SK-N-SH (cell line): ENCODE measurements at regions not wholly inside any gene's neighbourhood (a gene's known extent, or its start where the extent isn't known, plus 50 kb on each side); places are given as distances from the start of the nearest gene placed in this dataset.

Experiments used
- CTCF ChIA-PET: fragments of 300-600, 350-600 bp; formaldehyde crosslinking; extraction: SDS; loops from one replicate; lab custom pipeline; 2021; lab: Yijun Ruan, JAX
- POLR2A ChIA-PET: fragments of 350-600 bp; sonication (Branson Sonifier 250); formaldehyde crosslinking; extraction: SDS; loops from one replicate; lab custom pipeline; 2020; ENCODE audit warnings: antibody characterized with exemption, inconsistent platforms; lab: Yijun Ruan, JAX
- DNase-seq: peaks from one replicate; pipeline ENCODE4 v3.0.0; 2012
- H2AFZ ChIP-seq: fragments of 200-600 bp; sonication (generic); 2 replicates; pipeline ENCODE4 v1.8.1; 2016; ENCODE audit warnings: antibody characterized with exemption, mild to moderate bottlenecking, low read depth
- H3F3A ChIP-seq: fragments of 200-600 bp; sonication (generic); replicated peaks from 2 replicates; pipeline ENCODE3; 2016; ENCODE audit warnings: antibody characterized with exemption, mild to moderate bottlenecking; ENCODE audit not compliant: insufficient read depth
- H3K27ac ChIP-seq, 2 experiments: fragments of 200-500 bp in 1 of 2; fragments of 200-600 bp in 1 of 2; sonication (Bioruptor generic) in 1 of 2; sonication (generic), shearing (Covaris generic) in 1 of 2; 2 replicates each; pipeline versions ENCODE4 v1.5.1 to v1.6.1; 2014 to 2016; ENCODE audit warnings: low read depth in 2 of 2, inconsistent platforms in 1 of 2, low read length in 1 of 2, mild to moderate bottlenecking in 1 of 2, mixed read lengths in 1 of 2
- H3K27me3 ChIP-seq: fragments of 200-600 bp; sonication (generic), shearing (Covaris generic); 2 replicates; pipeline ENCODE4 v1.6.1; 2016; ENCODE audit warnings: mixed run types; ENCODE audit not compliant: insufficient read depth
- H3K36me3 ChIP-seq, 2 experiments: fragments of 200-500 bp in 1 of 2; fragments of 200-600 bp in 1 of 2; sonication (Bioruptor generic) in 1 of 2; sonication (generic) in 1 of 2; replicated peaks in 1 of 2; 2 replicates each; pipeline versions ENCODE3 to v1.5.1; 2014 to 2016; ENCODE audit warnings: low read length in 1 of 2, mild to moderate bottlenecking in 1 of 2; ENCODE audit not compliant: insufficient read depth in 2 of 2, control insufficient read depth in 1 of 2
- H3K4me1 ChIP-seq, 2 experiments: fragments of 200-500 bp in 1 of 2; fragments of 200-600 bp in 1 of 2; sonication (Bioruptor generic) in 1 of 2; sonication (generic), shearing (Covaris generic) in 1 of 2; 2 replicates each; pipeline versions ENCODE4 v1.5.1 to v1.6.1; 2014 to 2016; ENCODE audit warnings: low read depth in 1 of 2, low read length in 1 of 2, mixed run types in 1 of 2; ENCODE audit not compliant: insufficient read depth in 2 of 2, control insufficient read depth in 1 of 2
- H3K4me2 ChIP-seq: fragments of 200-600 bp; sonication (generic), shearing (Covaris generic); 2 replicates; pipeline ENCODE4 v1.6.1; 2017; ENCODE audit warnings: mixed run types
- H3K4me3 ChIP-seq, 2 experiments: fragments of 200-500 bp in 1 of 2; fragments of 200-600 bp in 1 of 2; sonication (Bioruptor generic) in 1 of 2; sonication (generic), shearing (Covaris generic) in 1 of 2; 2 replicates each; pipeline versions ENCODE4 v1.5.1 to v1.8.1; 2014 to 2016; ENCODE audit warnings: low read depth in 2 of 2, inconsistent platforms in 1 of 2, low read length in 1 of 2, mild to moderate bottlenecking in 1 of 2, mixed read lengths in 1 of 2, moderate library complexity in 1 of 2
- H3K79me2 ChIP-seq: fragments of 200-600 bp; sonication (generic); 2 replicates; pipeline ENCODE4 v1.8.1; 2017; ENCODE audit warnings: mild to moderate bottlenecking; ENCODE audit not compliant: insufficient read depth
- H3K9ac ChIP-seq: fragments of 200-600 bp; sonication (generic); 2 replicates; pipeline ENCODE4 v1.6.1; 2017; ENCODE audit warnings: mixed run types
- H3K9me2 ChIP-seq: fragments of 200-600 bp; sonication (generic); 2 replicates; pipeline ENCODE4 v1.6.1; 2017; ENCODE audit warnings: mixed run types
- H3K9me3 ChIP-seq: fragments of 200-600 bp; sonication (generic); 2 replicates; pipeline ENCODE4 v1.6.1; 2017; ENCODE audit warnings: mixed run types, mild to moderate bottlenecking, moderate library complexity
- H4K20me1 ChIP-seq: fragments of 200-600 bp; sonication (generic); 2 replicates; pipeline ENCODE4 v1.6.1; 2017; ENCODE audit warnings: mild to moderate bottlenecking, mixed run types; ENCODE audit not compliant: insufficient read depth
- CHD2 ChIP-seq: fragments of 150-350 bp; IDR thresholded peaks from 2 replicates; pipeline ENCODE4 v1.6.1; 2018; ENCODE audit warnings: low read length; ENCODE audit not compliant: partially characterized antibody
- FOSL2 ChIP-seq: IDR thresholded peaks from 2 replicates; pipeline ENCODE4 v1.4.0; 2012; ENCODE audit warnings: low read depth, mild to moderate bottlenecking, moderate library complexity, borderline replicate concordance
- FOXM1 ChIP-seq: IDR thresholded peaks from 2 replicates; pipeline ENCODE4 v1.4.0; 2012; ENCODE audit warnings: low read depth, mild to moderate bottlenecking
- GABPA ChIP-seq: IDR thresholded peaks from 2 replicates; pipeline ENCODE4 v1.4.0; 2012; ENCODE audit warnings: low read depth, mild to moderate bottlenecking
- MEF2A ChIP-seq: IDR thresholded peaks from 2 replicates; pipeline ENCODE4 v1.4.0; 2012; ENCODE audit warnings: low read depth, borderline replicate concordance
- MXI1 ChIP-seq: IDR thresholded peaks from 2 replicates; pipeline ENCODE4 v1.6.1; 2012; ENCODE audit warnings: mild to moderate bottlenecking, low read depth, low read length, improper control_type of control experiment
- NFIC ChIP-seq: IDR thresholded peaks from 2 replicates; pipeline ENCODE4 v1.4.0; 2012; ENCODE audit warnings: borderline replicate concordance
- NRF1 ChIP-seq: IDR thresholded peaks from 2 replicates; pipeline ENCODE4 v1.6.1; 2012; ENCODE audit warnings: low read depth, mild to moderate bottlenecking, low read length
- POLR2AphosphoS5 ChIP-seq: IDR thresholded peaks from 2 replicates; pipeline ENCODE4 v1.6.1; 2012; ENCODE audit warnings: low read depth, low read length
- RCOR1 ChIP-seq: fragments of 150-350 bp; IDR thresholded peaks from 2 replicates; pipeline ENCODE4 v1.6.1; 2017; ENCODE audit warnings: antibody characterized with exemption, low read length
- RFX5 ChIP-seq: IDR thresholded peaks from 2 replicates; pipeline ENCODE4 v1.6.1; 2012; ENCODE audit warnings: mild to moderate bottlenecking, improper control_type of control experiment, low read length
- SIN3A ChIP-seq: IDR thresholded peaks from 2 replicates; pipeline ENCODE4 v1.6.1; 2012; ENCODE audit warnings: low read depth, mild to moderate bottlenecking, low read length, moderate library complexity, borderline replicate concordance
- SMC3 ChIP-seq: IDR thresholded peaks from 2 replicates; pipeline ENCODE4 v1.6.1; 2012; ENCODE audit warnings: low read depth, low read length, improper control_type of control experiment
- TCF12 ChIP-seq: IDR thresholded peaks from 2 replicates; pipeline ENCODE4 v1.4.0; 2012
- YY1 ChIP-seq: IDR thresholded peaks from 2 replicates; pipeline ENCODE4 v1.4.0; 2012; ENCODE audit warnings: low read depth, mild to moderate bottlenecking
- WGBS: methylation state at CpG from one replicate; pipeline ENCODE4 v1.1.6; 2017; ENCODE audit warnings: low lambda C conversion rate; 5-methylcytosine and 5-hydroxymethylcytosine counted together
- TF ChIP-seq, protein P1 (sequence below): IDR thresholded peaks from 2 replicates; pipeline ENCODE4 v1.4.0; 2012; ENCODE audit warnings: low read depth, borderline replicate concordance
- TF ChIP-seq, protein P2 (sequence below): IDR thresholded peaks from 2 replicates; pipeline ENCODE4 v1.4.0; 2012; ENCODE audit warnings: low read depth
- TF ChIP-seq, protein P3 (sequence below): IDR thresholded peaks from 2 replicates; pipeline ENCODE4; 2012
- TF ChIP-seq, protein P4 (sequence below): fragments of 200-600 bp; sonication (generic); IDR thresholded peaks from 2 replicates; pipeline ENCODE4 v1.6.1; 2017; ENCODE audit warnings: antibody characterized with exemption, mild to moderate bottlenecking, moderate library complexity
- TF ChIP-seq, protein P5 (sequence below): fragments of 150-350 bp; IDR thresholded peaks from 2 replicates; pipeline ENCODE4 v1.6.1; 2017; ENCODE audit warnings: antibody characterized with exemption, low read length, low read depth, borderline replicate concordance

DNA sequence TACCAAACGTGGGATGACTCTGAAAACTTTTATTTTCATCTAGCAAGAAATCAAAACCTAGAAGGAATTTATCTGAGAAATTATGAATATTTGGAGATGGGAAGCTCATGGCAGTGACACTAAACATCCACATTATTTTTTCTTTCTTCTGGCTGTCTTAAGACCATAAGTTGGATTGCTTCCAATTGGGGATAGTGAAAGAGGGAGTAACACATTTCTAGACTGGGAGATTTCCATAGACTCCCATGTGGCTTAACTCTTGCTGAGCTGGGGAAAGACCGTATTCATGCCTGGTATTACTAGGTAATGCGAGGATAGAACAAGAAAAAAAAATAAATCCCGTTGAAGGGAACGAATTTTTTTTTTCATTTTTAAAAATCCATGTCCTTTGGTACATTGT is 120.0 kb downstream of the UTRN start:
- H3K4me1 ChIP-seq: no peaks in the 10 kb centered on the region; a peak in 1 of 4 replicates
- no peaks in the 10 kb centered on the region; the same call in 1 of the 2 replicates for H3K79me2 ChIP-seq
- H3K27me3 ChIP-seq: no peaks in the 10 kb centered on the region
- ChIA-PET POLR2A (no interaction called here), CTCF (no interaction called here)
- no peaks in the 10 kb centered on the region for H3K36me3 ChIP-seq
- no peak overlapping the region for H3K4me3 ChIP-seq
- no peaks in the 10 kb centered on the region for H4K20me1 ChIP-seq
- TF ChIP-seq, protein P1, sequence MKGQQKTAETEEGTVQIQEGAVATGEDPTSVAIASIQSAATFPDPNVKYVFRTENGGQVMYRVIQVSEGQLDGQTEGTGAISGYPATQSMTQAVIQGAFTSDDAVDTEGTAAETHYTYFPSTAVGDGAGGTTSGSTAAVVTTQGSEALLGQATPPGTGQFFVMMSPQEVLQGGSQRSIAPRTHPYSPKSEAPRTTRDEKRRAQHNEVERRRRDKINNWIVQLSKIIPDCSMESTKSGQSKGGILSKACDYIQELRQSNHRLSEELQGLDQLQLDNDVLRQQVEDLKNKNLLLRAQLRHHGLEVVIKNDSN: no peak
- TF ChIP-seq, protein P2, sequence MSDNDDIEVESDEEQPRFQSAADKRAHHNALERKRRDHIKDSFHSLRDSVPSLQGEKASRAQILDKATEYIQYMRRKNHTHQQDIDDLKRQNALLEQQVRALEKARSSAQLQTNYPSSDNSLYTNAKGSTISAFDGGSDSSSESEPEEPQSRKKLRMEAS: no peak
- TF ChIP-seq NRF1 (no peak), NFIC (no peak), RFX5 (no peak), MXI1 (no peak), MEF2A (no peak)
- TF ChIP-seq, protein P3, sequence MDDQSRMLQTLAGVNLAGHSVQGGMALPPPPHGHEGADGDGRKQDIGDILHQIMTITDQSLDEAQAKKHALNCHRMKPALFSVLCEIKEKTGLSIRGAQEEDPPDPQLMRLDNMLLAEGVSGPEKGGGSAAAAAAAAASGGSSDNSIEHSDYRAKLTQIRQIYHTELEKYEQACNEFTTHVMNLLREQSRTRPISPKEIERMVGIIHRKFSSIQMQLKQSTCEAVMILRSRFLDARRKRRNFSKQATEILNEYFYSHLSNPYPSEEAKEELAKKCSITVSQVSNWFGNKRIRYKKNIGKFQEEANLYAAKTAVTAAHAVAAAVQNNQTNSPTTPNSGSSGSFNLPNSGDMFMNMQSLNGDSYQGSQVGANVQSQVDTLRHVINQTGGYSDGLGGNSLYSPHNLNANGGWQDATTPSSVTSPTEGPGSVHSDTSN: no peak
- WGBS: 19% methylated on average over 5 of the region's 5 CpGs
- H3K4me2 ChIP-seq: no peak overlapping the region
- H3K9ac ChIP-seq: no peak overlapping the region
- DNase-seq: no peak
- H3F3A ChIP-seq: no peaks in the 10 kb centered on the region
- H3K9me3 ChIP-seq: no peaks in the 10 kb centered on the region
- no peaks in the 10 kb centered on the region for H3K9me2 ChIP-seq
- no peak overlapping the region for H2AFZ ChIP-seq
- no peak overlapping the region for H3K27ac ChIP-seq

DNA sequence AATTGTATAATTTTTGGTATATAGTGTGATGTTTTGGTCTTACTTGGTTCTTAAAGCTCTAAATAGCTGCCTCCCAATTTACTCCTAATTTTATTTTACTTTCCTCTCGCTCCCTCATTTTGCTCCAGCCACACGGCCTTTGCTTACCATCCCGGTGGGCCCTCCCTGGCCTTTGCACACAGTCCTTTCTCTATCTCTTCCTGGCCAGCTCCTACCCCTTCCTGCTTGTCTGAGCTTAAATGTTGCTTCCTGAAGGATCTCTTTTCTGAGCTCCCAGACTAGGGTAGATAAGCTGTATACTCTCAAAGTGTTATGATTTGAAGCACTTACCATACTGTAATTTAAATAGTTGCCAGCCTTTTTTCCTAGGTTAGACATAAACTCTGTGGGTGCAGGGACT is 121.7 kb downstream of the UTRN start:
- H3K27ac ChIP-seq: no peak overlapping the region
- H3K9ac ChIP-seq: no peak overlapping the region
- no peak overlapping the region for H3K4me2 ChIP-seq
- no peaks in the 10 kb centered on the region; a peak in 1 of 4 replicates for H3K4me1 ChIP-seq
- no peaks in the 10 kb centered on the region for H3K27me3 ChIP-seq
- H4K20me1 ChIP-seq: no peaks in the 10 kb centered on the region
- no peaks in the 10 kb centered on the region for H3K9me3 ChIP-seq
- H3K9me2 ChIP-seq: no peaks in the 10 kb centered on the region
- H3F3A ChIP-seq: no peaks in the 10 kb centered on the region
- no peak overlapping the region for H3K4me3 ChIP-seq
- CTCF ChIA-PET: no interaction called here
- DNase-seq: no peak
- POLR2A ChIA-PET: no interaction called here
- H2AFZ ChIP-seq: no peak overlapping the region
- no peak for TF ChIP-seq CHD2
- no peak for TF ChIP-seq RCOR1
- no peak for TF ChIP-seq MXI1
- no peak for TF ChIP-seq GABPA
- TF ChIP-seq FOXM1: no peak
- TF ChIP-seq TCF12: no peak
- no peak for TF ChIP-seq FOSL2
- TF ChIP-seq, protein P4, sequence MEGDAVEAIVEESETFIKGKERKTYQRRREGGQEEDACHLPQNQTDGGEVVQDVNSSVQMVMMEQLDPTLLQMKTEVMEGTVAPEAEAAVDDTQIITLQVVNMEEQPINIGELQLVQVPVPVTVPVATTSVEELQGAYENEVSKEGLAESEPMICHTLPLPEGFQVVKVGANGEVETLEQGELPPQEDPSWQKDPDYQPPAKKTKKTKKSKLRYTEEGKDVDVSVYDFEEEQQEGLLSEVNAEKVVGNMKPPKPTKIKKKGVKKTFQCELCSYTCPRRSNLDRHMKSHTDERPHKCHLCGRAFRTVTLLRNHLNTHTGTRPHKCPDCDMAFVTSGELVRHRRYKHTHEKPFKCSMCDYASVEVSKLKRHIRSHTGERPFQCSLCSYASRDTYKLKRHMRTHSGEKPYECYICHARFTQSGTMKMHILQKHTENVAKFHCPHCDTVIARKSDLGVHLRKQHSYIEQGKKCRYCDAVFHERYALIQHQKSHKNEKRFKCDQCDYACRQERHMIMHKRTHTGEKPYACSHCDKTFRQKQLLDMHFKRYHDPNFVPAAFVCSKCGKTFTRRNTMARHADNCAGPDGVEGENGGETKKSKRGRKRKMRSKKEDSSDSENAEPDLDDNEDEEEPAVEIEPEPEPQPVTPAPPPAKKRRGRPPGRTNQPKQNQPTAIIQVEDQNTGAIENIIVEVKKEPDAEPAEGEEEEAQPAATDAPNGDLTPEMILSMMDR: no peak
- TF ChIP-seq YY1: no peak
- no peak for TF ChIP-seq POLR2AphosphoS5
- TF ChIP-seq, protein P3: no peak
- TF ChIP-seq, protein P1: no peak
- no peak for TF ChIP-seq SMC3
- TF ChIP-seq, protein P5, sequence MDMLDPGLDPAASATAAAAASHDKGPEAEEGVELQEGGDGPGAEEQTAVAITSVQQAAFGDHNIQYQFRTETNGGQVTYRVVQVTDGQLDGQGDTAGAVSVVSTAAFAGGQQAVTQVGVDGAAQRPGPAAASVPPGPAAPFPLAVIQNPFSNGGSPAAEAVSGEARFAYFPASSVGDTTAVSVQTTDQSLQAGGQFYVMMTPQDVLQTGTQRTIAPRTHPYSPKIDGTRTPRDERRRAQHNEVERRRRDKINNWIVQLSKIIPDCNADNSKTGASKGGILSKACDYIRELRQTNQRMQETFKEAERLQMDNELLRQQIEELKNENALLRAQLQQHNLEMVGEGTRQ: no peak
- TF ChIP-seq RFX5: no peak
- TF ChIP-seq SIN3A: no peak
- no peaks in the 10 kb centered on the region; the same call in 1 of the 2 replicates for H3K79me2 ChIP-seq
- 13% methylated on average over 3 of the region's 3 CpGs for WGBS
- no peaks in the 10 kb centered on the region for H3K36me3 ChIP-seq
